BJ (cell line): ENCODE measurements at regions not wholly inside any gene's neighbourhood (a gene's known extent, or its start where the extent isn't known, plus 50 kb on each side); places are given as distances from the start of the nearest gene placed in this dataset.

Experiments
- CTCF ChIA-PET: fragments of 350-600 bp; formaldehyde crosslinking; extraction: SDS; loops from one replicate; lab custom pipeline; 2021; ENCODE audit warnings: antibody characterized with exemption, inconsistent platforms; lab: Yijun Ruan, JAX
- POLR2A ChIA-PET: fragments of 300-600 bp; sonication (Branson Sonifier 250); formaldehyde crosslinking; extraction: SDS; loops from one replicate; lab custom pipeline; 2021; ENCODE audit warnings: antibody characterized with exemption; lab: Charles Lee
- DNase-seq: peaks from one replicate; pipeline ENCODE4 v3.0.0-alpha.2; 2011; ENCODE audit warnings: low read depth
- H3K27me3 ChIP-seq: 2 replicates; pipeline ENCODE4 v1.6.0; 2011; ENCODE audit warnings: low read length; ENCODE audit not compliant: control insufficient read depth, insufficient read depth
- H3K36me3 ChIP-seq: 2 replicates; pipeline ENCODE4 v1.5.1; 2011; ENCODE audit warnings: low read length; ENCODE audit not compliant: control insufficient read depth, insufficient read depth
- H3K4me3 ChIP-seq: 2 replicates; pipeline ENCODE4 v1.5.1; 2011; ENCODE audit warnings: low read depth, mild to moderate bottlenecking, control low read depth, low read length
- CTCF ChIP-seq: IDR thresholded peaks from 2 replicates; pipeline ENCODE4 v1.5.1; 2011; ENCODE audit warnings: low read depth, mild to moderate bottlenecking, control low read depth, inconsistent platforms, low read length, moderate library complexity; ENCODE audit not compliant: insufficient read depth

GRCh38 chr7:33814936-33815335 lies 90.4 kb upstream of the BMPER start:
- POLR2A ChIA-PET = no interaction called here
- TF ChIP-seq CTCF = no peak
- CTCF ChIA-PET = no interaction called here
- H3K27me3 ChIP-seq = no peaks in the 10 kb centered on the region
- H3K4me3 ChIP-seq = no peak overlapping the region
- H3K36me3 ChIP-seq = no peaks in the 10 kb centered on the region
- no peak for DNase-seq

- ChIA-PET POLR2A (no interaction called here), CTCF (no interaction called here)
- TF ChIP-seq CTCF = no peak
Measured at GRCh38 chr7:33815336-33815735, 90.0 kb upstream of the BMPER start.

GRCh38 chr7:33816106-33816505 lies 89.2 kb upstream of the BMPER start:
- CTCF ChIA-PET = no interaction called here

More at GRCh38 chr7:33815336-33815735, 90.0 kb upstream of the BMPER start:
- Histone ChIP-seq H3K36me3 (no peaks in the 10 kb centered on the region), H3K27me3 (no peaks in the 10 kb centered on the region), H3K4me3 (no peak overlapping the region)
- DNase-seq = no peak

GRCh38 chr7:33819658-33820057 lies 85.7 kb upstream of the BMPER start:
- Histone ChIP-seq H3K36me3 (no peaks in the 10 kb centered on the region), H3K27me3 (no peaks in the 10 kb centered on the region), H3K4me3 (no peak overlapping the region)
- no peak for DNase-seq
- CTCF ChIA-PET = interaction anchor here (1.2 to 2.9 kb wide), 3 partner anchors 9 to 16 kb away, joined by 3 to 7 read pairs (median 6); no protein-coding TSS in a partner anchor
- POLR2A ChIA-PET = interaction anchor here (0.7 kb wide), 1 partner anchor 162 kb away, joined by 4 read pairs; no protein-coding TSS in a partner anchor
- TF ChIP-seq CTCF = no peak

More at GRCh38 chr7:33816106-33816505, 89.2 kb upstream of the BMPER start:
- no peaks in the 10 kb centered on the region for H3K27me3 ChIP-seq
- no peak for TF ChIP-seq CTCF
- H3K4me3 ChIP-seq = no peak overlapping the region
- no peaks in the 10 kb centered on the region for H3K36me3 ChIP-seq
- POLR2A ChIA-PET = no interaction called here
- no peak for DNase-seq

- no peak for TF ChIP-seq CTCF
- Histone ChIP-seq H3K27me3 (no peaks in the 10 kb centered on the region), H3K36me3 (no peaks in the 10 kb centered on the region), H3K4me3 (no peak overlapping the region)
- DNase-seq = no peak
- POLR2A ChIA-PET = no interaction called here
- CTCF ChIA-PET = interaction anchor here (1.2 to 2.9 kb wide), 3 partner anchors 9 to 15 kb away, joined by 3 to 7 read pairs (median 6); no protein-coding TSS in a partner anchor
Measured at GRCh38 chr7:33820206-33820605, 85.1 kb upstream of the BMPER start.
